Brain microvascular endothelial cell (primary cell): ENCODE measurements at regions not wholly inside any gene's neighbourhood (a gene's known extent, or its start where the extent isn't known, plus 50 kb on each side); places are given as distances from the start of the nearest gene placed in this dataset.

Experiments
- DNase-seq: peaks from one replicate; pipeline ENCODE4 v3.0.0-alpha.2; 2020
- H3K27ac ChIP-seq: fragments of 250-450 bp; sonication (Bioruptor Pico); 2 replicates; pipeline ENCODE4 v1.5.1; 2020; ENCODE audit warnings: mild to moderate bottlenecking, moderate library complexity
- H3K27me3 ChIP-seq: fragments of 250-450 bp; sonication (Bioruptor Pico); replicated peaks from 2 replicates; pipeline ENCODE4 v1.5.1; 2020; ENCODE audit warnings: mild to moderate bottlenecking
- H3K36me3 ChIP-seq: fragments of 250-450 bp; sonication (Bioruptor Pico); replicated peaks from 2 replicates; pipeline ENCODE4 v1.5.1; 2020; ENCODE audit warnings: mild to moderate bottlenecking
- H3K4me3 ChIP-seq: 2 replicates; pipeline ENCODE4 v1.5.1; 2011; ENCODE audit warnings: low read depth, mild to moderate bottlenecking, control low read depth, low read length, moderate library complexity
- CTCF ChIP-seq: IDR thresholded peaks from 2 replicates; pipeline ENCODE4 v1.5.1; 2011; ENCODE audit warnings: low read depth, mild to moderate bottlenecking, moderate library complexity, low read length, control low read depth, inconsistent platforms; ENCODE audit errors: missing control alignments
- in situ Hi-C: cut with HindIII; loops from 2 replicates; pipeline ENCODE4 v1.10.0; 2017; ENCODE audit warnings: low sequenced_read_pairs, low pct_ligation_motif_present

- no peak overlapping the region for H3K27ac ChIP-seq
- H3K27me3 ChIP-seq = no peaks in the 10 kb centered on the region
- DNase-seq = no peak
- no peak for TF ChIP-seq CTCF
- no peaks in the 10 kb centered on the region for H3K36me3 ChIP-seq
- H3K4me3 ChIP-seq = no peak overlapping the region
- in situ Hi-C loops = no loop called here
Observed at GRCh38 chr5:62038024-62038423, 268.0 kb upstream of the KIF2A start.

GRCh38 chr5:62041156-62041756, 264.8 kb upstream of the KIF2A start:
- DNase-seq = no peak
- Histone ChIP-seq H3K27ac (no peak overlapping the region), H3K4me3 (no peak overlapping the region), H3K27me3 (no peaks in the 10 kb centered on the region), H3K36me3 (no peaks in the 10 kb centered on the region)
- in situ Hi-C loops = no loop called here
- TF ChIP-seq CTCF = no peak

GRCh38 chr5:62042007-62042406, 264.0 kb upstream of the KIF2A start:
- TF ChIP-seq CTCF = no peak
- no peak for DNase-seq
- in situ Hi-C loops = no loop called here
- no peak overlapping the region for H3K27ac ChIP-seq
- no peaks in the 10 kb centered on the region for H3K27me3 ChIP-seq
- no peak overlapping the region for H3K4me3 ChIP-seq
- H3K36me3 ChIP-seq = no peaks in the 10 kb centered on the region

- H3K4me3 ChIP-seq = no peak overlapping the region
- no peaks in the 10 kb centered on the region for H3K27me3 ChIP-seq
- H3K27ac ChIP-seq = no peak overlapping the region
- no peaks in the 10 kb centered on the region for H3K36me3 ChIP-seq
- in situ Hi-C loops = no loop called here
- no peak for DNase-seq
- no peak for TF ChIP-seq CTCF
Observed at GRCh38 chr5:62043289-62044280, 262.4 kb upstream of the KIF2A start.

DNA sequence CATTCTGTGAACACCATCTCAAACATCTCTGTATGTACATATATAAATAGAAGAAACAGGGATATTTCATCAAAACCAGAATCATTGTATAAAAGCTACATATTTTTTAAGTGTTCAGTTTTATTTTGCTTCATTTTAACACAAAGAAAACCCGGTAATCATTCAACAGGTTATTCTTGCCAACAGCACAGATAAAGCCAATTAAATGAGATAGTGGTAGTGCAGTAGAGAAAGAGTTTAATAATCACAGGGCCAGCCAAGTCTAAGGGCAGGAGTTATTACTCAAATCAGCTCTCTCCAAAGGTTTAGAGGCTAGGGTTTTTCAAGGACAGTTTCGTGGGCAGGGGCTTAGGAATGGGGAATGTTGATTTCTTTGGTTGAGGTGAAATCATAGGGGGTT, 261.0 kb upstream of the KIF2A start:
- H3K36me3 ChIP-seq = no peaks in the 10 kb centered on the region
- no peak overlapping the region for H3K4me3 ChIP-seq
- DNase-seq = no peak
- no peaks in the 10 kb centered on the region for H3K27me3 ChIP-seq
- no peak overlapping the region for H3K27ac ChIP-seq
- in situ Hi-C loops = no loop called here
- no peak for TF ChIP-seq CTCF

DNA sequence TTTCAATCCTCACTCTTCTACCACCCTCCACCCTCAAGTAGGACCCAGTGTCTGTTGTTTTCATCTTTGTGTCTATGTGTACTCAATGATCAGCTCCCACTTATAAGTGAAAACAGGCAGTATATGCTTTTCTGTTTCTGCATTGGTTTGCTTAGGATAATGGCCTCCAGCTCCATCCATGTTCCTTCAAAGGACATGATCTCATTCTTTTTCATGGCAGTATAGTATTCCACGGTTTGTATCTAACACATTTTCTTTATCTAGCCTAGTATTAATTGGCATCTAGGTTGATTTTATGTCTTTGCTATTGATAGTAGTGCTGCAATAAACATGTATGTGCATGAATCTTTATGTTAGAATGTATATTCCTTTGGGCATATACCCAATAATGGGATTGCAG, 259.8 kb upstream of the KIF2A start:
- no peak for TF ChIP-seq CTCF
- in situ Hi-C loops = no loop called here
- Histone ChIP-seq H3K27ac (no peak overlapping the region), H3K36me3 (no peaks in the 10 kb centered on the region), H3K4me3 (no peak overlapping the region), H3K27me3 (no peaks in the 10 kb centered on the region)
- DNase-seq = no peak
